ENCODE measurements at regions not wholly inside any gene's neighbourhood (a gene's known extent, or its start where the extent isn't known, plus 50 kb on each side); places are given as distances from the start of the nearest gene placed in this dataset.
"Not testable (repeated sequence)": the region's sequence is repeated elsewhere in the genome, so short reads cannot be mapped to it uniquely, and the experiment has no call there.

DNA sequence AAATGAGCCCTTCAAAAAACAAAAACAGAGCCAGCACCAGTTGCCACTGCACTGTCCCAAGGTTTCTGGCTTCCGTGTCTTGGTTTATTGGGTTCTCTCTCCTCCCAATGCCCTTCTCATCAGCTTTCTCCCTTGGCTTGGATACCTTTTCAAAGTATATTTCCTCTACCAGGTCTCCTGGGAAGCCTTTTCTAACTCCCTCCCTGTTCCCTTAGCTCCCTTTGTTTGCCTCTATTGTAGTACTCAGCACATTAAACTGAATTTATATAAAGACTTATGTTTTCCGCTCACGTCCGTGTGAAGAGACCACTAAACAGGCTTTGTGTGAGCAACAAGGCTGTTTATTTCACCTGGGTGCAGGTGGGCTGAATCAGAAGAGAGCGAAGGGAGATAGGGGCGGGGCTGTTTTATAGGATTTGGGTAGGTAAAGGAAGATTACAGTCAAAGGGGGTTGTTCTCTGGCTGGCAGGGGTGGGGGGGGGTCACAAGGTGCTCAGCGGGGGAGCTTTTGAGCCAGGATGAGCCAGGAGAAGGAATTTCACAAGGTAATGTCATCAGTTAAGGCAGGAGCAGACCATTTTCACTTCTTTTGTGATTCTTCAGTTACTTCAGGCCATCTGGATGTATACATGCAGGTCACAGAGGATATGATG, 89.7 kb upstream of the DNAH14 start:
- not testable (repeated sequence) for TF ChIP-seq POLR2A (IDR thresholded peaks at IDR 0.05)
- TF ChIP-seq, protein P1, sequence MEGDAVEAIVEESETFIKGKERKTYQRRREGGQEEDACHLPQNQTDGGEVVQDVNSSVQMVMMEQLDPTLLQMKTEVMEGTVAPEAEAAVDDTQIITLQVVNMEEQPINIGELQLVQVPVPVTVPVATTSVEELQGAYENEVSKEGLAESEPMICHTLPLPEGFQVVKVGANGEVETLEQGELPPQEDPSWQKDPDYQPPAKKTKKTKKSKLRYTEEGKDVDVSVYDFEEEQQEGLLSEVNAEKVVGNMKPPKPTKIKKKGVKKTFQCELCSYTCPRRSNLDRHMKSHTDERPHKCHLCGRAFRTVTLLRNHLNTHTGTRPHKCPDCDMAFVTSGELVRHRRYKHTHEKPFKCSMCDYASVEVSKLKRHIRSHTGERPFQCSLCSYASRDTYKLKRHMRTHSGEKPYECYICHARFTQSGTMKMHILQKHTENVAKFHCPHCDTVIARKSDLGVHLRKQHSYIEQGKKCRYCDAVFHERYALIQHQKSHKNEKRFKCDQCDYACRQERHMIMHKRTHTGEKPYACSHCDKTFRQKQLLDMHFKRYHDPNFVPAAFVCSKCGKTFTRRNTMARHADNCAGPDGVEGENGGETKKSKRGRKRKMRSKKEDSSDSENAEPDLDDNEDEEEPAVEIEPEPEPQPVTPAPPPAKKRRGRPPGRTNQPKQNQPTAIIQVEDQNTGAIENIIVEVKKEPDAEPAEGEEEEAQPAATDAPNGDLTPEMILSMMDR (IDR thresholded peaks at IDR 0.05): not testable (repeated sequence)

Data from uterus (tissue), 2 donors.